Dermis blood vessel endothelial cell (primary cell): ENCODE measurements at regions not wholly inside any gene's neighbourhood (a gene's known extent, or its start where the extent isn't known, plus 50 kb on each side); places are given as distances from the start of the nearest gene placed in this dataset.
"Not testable (repeated sequence)": the region's sequence is repeated elsewhere in the genome, so short reads cannot be mapped to it uniquely, and the experiment has no call there.

ENCODE experiments used
- DNase-seq: peaks from one replicate; pipeline ENCODE4 v3.0.0; 2010

- no peak for DNase-seq
Measured at GRCh38 chr12:45490232-45490881, 239.1 kb upstream of the ARID2 start.

GRCh38 chr12:45494279-45494678, 235.2 kb upstream of the ARID2 start:
- DNase-seq, result no peak

GRCh38 chr12:45498645-45499044, 230.9 kb upstream of the ARID2 start:
- DNase-seq, result no peak

GRCh38 chr12:45502481-45503128, 226.9 kb upstream of the ARID2 start:
- no peak for DNase-seq

GRCh38 chr12:45503899-45504298, 225.6 kb upstream of the ARID2 start:
- no peak for DNase-seq

GRCh38 chr12:45504316-45505010, 225.0 kb upstream of the ARID2 start:
- no peak for DNase-seq

GRCh38 chr12:45509187-45509586, 220.3 kb upstream of the ARID2 start:
- no peak for DNase-seq

GRCh38 chr12:45509621-45510020, 219.9 kb upstream of the ARID2 start:
- DNase-seq, result no peak

- no peak for DNase-seq
Measured at GRCh38 chr12:45517381-45517780, 212.1 kb upstream of the ARID2 start.

- DNase-seq, result no peak
Measured at GRCh38 chr12:45518291-45519235, 210.9 kb upstream of the ARID2 start.

- no peak for DNase-seq
Measured at GRCh38 chr12:45522227-45522626, 207.3 kb upstream of the ARID2 start.

GRCh38 chr12:45526823-45527222, 202.7 kb upstream of the ARID2 start:
- DNase-seq, result not testable (repeated sequence)

- DNase-seq, result no peak
Measured at GRCh38 chr12:45532113-45532512, 197.4 kb upstream of the ARID2 start.

GRCh38 chr12:45535610-45536180, 193.8 kb upstream of the ARID2 start:
- no peak for DNase-seq

- no peak for DNase-seq
Measured at GRCh38 chr12:45536284-45536683, 193.2 kb upstream of the ARID2 start.

- no peak for DNase-seq
Measured at GRCh38 chr12:45540661-45541341, 188.7 kb upstream of the ARID2 start.

GRCh38 chr12:45543887-45544286, 185.6 kb upstream of the ARID2 start:
- peak; percentile 88 for DNase-seq

GRCh38 chr12:45546545-45546944, 183.0 kb upstream of the ARID2 start:
- DNase-seq, result no peak

GRCh38 chr12:45547132-45547531, 182.4 kb upstream of the ARID2 start:
- no peak for DNase-seq

GRCh38 chr12:45547822-45548221, 181.7 kb upstream of the ARID2 start:
- DNase-seq, result peak; percentile 3

- no peak for DNase-seq
Measured at GRCh38 chr12:45548426-45548825, 181.1 kb upstream of the ARID2 start.

GRCh38 chr12:45549337-45549902, 180.1 kb upstream of the ARID2 start:
- no peak for DNase-seq
